Peyer's patch (tissue), 4 donors: ENCODE measurements at regions not wholly inside any gene's neighbourhood (a gene's known extent, or its start where the extent isn't known, plus 50 kb on each side); places are given as distances from the start of the nearest gene placed in this dataset.

Experiments used
- POLR2A ChIP-seq, 2 donors: fragments of 450-650 bp; IDR thresholded peaks; one replicate each; pipeline ENCODE4 v1.5.1; 2017; ENCODE audit warnings: antibody characterized with exemption in 2 of 2, mild to moderate bottlenecking in 2 of 2, moderate library complexity in 2 of 2
- TF ChIP-seq, protein P1 (sequence below), 6 experiments: fragments of 450-650 bp in 4 of 6; fragments of 200-600 bp in 2 of 6; sonication (generic) in 1 of 6; IDR thresholded peaks; one replicate each; pipeline ENCODE4 v1.5.1; 2017 to 2019; ENCODE audit warnings: antibody characterized with exemption in 6 of 6, mild to moderate bottlenecking in 3 of 6, moderate library complexity in 1 of 6

DNA sequence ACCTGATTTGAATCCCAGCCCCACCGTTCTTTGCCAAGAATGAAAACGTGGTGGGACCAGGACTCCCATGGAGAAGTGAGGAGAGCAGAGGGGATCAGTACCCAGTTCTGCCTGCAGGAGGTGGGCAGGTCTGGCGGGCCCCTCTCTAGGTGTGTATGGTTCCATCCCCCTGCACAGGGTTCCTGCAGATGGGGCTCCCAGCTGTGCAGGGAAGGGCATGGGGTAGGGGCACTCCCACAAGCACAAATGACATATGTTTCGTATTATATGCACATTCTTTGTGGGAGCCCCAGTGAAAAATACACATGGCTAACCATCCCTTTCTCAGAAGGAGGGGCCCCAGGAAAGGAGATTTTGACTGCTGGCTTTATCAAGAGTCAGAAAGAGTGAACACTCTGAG, 144.6 kb downstream of the PLPP3 start:
- TF ChIP-seq, protein P1, sequence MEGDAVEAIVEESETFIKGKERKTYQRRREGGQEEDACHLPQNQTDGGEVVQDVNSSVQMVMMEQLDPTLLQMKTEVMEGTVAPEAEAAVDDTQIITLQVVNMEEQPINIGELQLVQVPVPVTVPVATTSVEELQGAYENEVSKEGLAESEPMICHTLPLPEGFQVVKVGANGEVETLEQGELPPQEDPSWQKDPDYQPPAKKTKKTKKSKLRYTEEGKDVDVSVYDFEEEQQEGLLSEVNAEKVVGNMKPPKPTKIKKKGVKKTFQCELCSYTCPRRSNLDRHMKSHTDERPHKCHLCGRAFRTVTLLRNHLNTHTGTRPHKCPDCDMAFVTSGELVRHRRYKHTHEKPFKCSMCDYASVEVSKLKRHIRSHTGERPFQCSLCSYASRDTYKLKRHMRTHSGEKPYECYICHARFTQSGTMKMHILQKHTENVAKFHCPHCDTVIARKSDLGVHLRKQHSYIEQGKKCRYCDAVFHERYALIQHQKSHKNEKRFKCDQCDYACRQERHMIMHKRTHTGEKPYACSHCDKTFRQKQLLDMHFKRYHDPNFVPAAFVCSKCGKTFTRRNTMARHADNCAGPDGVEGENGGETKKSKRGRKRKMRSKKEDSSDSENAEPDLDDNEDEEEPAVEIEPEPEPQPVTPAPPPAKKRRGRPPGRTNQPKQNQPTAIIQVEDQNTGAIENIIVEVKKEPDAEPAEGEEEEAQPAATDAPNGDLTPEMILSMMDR (IDR thresholded peaks at IDR 0.05), result peak in 1 of 6 experiments; percentile 25
- TF ChIP-seq POLR2A (IDR thresholded peaks at IDR 0.05), result no peak
